Muscle of leg (tissue), 3 donors: ENCODE measurements at regions not wholly inside any gene's neighbourhood (a gene's known extent, or its start where the extent isn't known, plus 50 kb on each side); places are given as distances from the start of the nearest gene placed in this dataset.

Source experiments
- DNase-seq: peaks from one replicate; pipeline ENCODE4 v3.0.0; 2013
- H3K27ac ChIP-seq: one replicate; pipeline ENCODE4 v1.5.1; 2013; ENCODE audit warnings: mild to moderate bottlenecking, low read length, control low read depth
- H3K27me3 ChIP-seq: one replicate; pipeline ENCODE4 v1.6.1; 2013; ENCODE audit warnings: low read length; ENCODE audit not compliant: control insufficient read depth, insufficient read depth
- H3K36me3 ChIP-seq: one replicate; pipeline ENCODE4 v1.6.1; 2013; ENCODE audit warnings: low read length; ENCODE audit not compliant: control insufficient read depth, insufficient read depth
- H3K4me1 ChIP-seq: one replicate; pipeline ENCODE4 v1.6.1; 2013; ENCODE audit warnings: low read length; ENCODE audit not compliant: control insufficient read depth, insufficient read depth
- H3K4me3 ChIP-seq: one replicate; pipeline ENCODE4 v1.5.1; 2013; ENCODE audit warnings: low read length, control low read depth
- H3K9me3 ChIP-seq: replicated peaks from 2 replicates; pipeline ENCODE4 v1.6.1; 2013; ENCODE audit warnings: low read depth, low read length; ENCODE audit not compliant: control insufficient read depth
- WGBS: methylation state at CpG from one replicate; pipeline ENCODE4 v1.1.5; 2013; ENCODE audit warnings: missing lambda C conversion rate; ENCODE audit not compliant: insufficient coverage; 5-methylcytosine and 5-hydroxymethylcytosine counted together

- Histone ChIP-seq H3K27me3 (no peaks in the 10 kb centered on the region), H3K9me3 (no peaks in the 10 kb centered on the region), H3K4me3 (no peak overlapping the region), H3K27ac (no peak overlapping the region), H3K36me3 (no peaks in the 10 kb centered on the region), H3K4me1 (peaks cover 16% of the 10 kb centered on the region)
- WGBS = 33% methylated on average over 1 of the region's 2 CpGs
- no peak for DNase-seq
These were observed 129.4 kb downstream of the SP3 start for GRCh38 chr2:173835726-173836125.

- H3K36me3 ChIP-seq = no peaks in the 10 kb centered on the region
- no peaks in the 10 kb centered on the region for H3K4me1 ChIP-seq
- H3K9me3 ChIP-seq = no peaks in the 10 kb centered on the region
- DNase-seq = no peak
- H3K27me3 ChIP-seq = no peaks in the 10 kb centered on the region
- no peak overlapping the region for H3K4me3 ChIP-seq
- no peak overlapping the region for H3K27ac ChIP-seq
These were observed 124.1 kb downstream of the SP3 start for GRCh38 chr2:173841110-173841509.

DNA sequence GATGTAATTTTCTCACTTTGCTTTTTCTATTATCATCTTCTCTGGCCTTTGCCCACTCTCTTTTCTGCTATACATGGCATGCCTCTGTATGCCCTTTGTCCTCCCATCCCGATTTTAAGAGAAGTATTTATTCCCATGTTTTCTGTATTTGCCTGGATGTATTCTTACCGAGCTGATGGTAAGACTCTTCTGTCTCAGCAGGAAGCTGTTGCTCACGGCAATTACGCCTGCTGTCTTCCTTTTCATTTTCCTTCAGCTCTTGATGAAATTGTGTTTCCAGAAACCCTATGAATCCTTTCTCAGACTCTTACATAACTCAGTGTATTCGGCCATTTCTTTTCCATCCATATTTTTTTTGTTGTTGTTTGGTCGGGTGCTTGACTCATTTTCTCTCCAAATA lies 121.6 kb downstream of the SP3 start:
- Histone ChIP-seq H3K4me1 (no peaks in the 10 kb centered on the region), H3K27ac (no peak overlapping the region), H3K27me3 (no peaks in the 10 kb centered on the region), H3K4me3 (no peak overlapping the region), H3K9me3 (no peaks in the 10 kb centered on the region), H3K36me3 (no peaks in the 10 kb centered on the region)
- DNase-seq = no peak
- 40% methylated on average over 2 of the region's 6 CpGs for WGBS

GRCh38 chr2:173851141-173851641 lies 114.0 kb downstream of the SP3 start:
- 19% methylated on average over 7 of the region's 9 CpGs for WGBS

GRCh38 chr2:173854141-173854540 lies 111.0 kb downstream of the SP3 start:
- Histone ChIP-seq H3K4me1 (peaks cover 21% of the 10 kb centered on the region), H3K27ac (no peak overlapping the region)
- no peak for DNase-seq

More at GRCh38 chr2:173851141-173851641, 114.0 kb downstream of the SP3 start:
- H3K4me3 ChIP-seq = no peak overlapping the region
- DNase-seq = peak; percentile 80
- H3K4me1 ChIP-seq = peaks cover 15% of the 10 kb centered on the region
- H3K9me3 ChIP-seq = no peaks in the 10 kb centered on the region
- H3K36me3 ChIP-seq = no peaks in the 10 kb centered on the region
- no peaks in the 10 kb centered on the region for H3K27me3 ChIP-seq
- H3K27ac ChIP-seq = no peak overlapping the region

GRCh38 chr2:173854840-173855239 lies 110.3 kb downstream of the SP3 start:
- DNase-seq = peak; percentile 84
- peak overlapping the region; percentile 71 for H3K27ac ChIP-seq

More at GRCh38 chr2:173854141-173854540, 111.0 kb downstream of the SP3 start:
- Histone ChIP-seq H3K4me3 (no peak overlapping the region), H3K27me3 (no peaks in the 10 kb centered on the region), H3K36me3 (no peaks in the 10 kb centered on the region), H3K9me3 (no peaks in the 10 kb centered on the region)
- whole genome bisulfite sequencing = 98% methylated on average over 5 of the region's 6 CpGs

DNA sequence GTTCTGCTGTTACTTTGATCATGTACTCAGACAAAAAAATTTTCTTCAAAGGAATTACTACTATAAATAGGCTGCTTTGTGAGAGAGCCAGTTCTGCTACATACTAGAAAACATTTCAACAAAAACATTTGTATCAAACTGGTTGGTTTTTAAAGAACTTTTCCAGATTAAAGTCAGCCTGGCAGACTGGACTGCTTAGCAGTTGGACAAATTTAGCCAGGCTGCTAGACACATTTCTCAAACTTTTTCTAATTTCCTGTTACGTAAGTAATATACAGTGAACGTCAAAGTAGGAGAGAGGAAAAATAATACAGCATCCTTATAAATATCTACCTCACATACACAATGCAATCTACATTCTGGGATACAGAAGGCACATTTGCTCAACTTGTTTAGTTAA lies 109.5 kb downstream of the SP3 start:
- WGBS = no CpG with 5 or more reads among the region's 2 CpGs
- Histone ChIP-seq H3K9me3 (no peaks in the 10 kb centered on the region), H3K4me3 (no peak overlapping the region), H3K27ac (peak overlapping the region; percentile 13), H3K4me1 (peaks cover 21% of the 10 kb centered on the region), H3K27me3 (no peaks in the 10 kb centered on the region), H3K36me3 (no peaks in the 10 kb centered on the region)
- DNase-seq = peak; percentile 65

More at GRCh38 chr2:173854840-173855239, 110.3 kb downstream of the SP3 start:
- WGBS = 57% methylated on average over 3 of the region's 5 CpGs
- H3K4me3 ChIP-seq = no peak overlapping the region
- H3K9me3 ChIP-seq = no peaks in the 10 kb centered on the region
- no peaks in the 10 kb centered on the region for H3K36me3 ChIP-seq
- H3K4me1 ChIP-seq = peaks cover 21% of the 10 kb centered on the region
- H3K27me3 ChIP-seq = no peaks in the 10 kb centered on the region
